ENCODE measurements at regions not wholly inside any gene's neighbourhood (a gene's known extent, or its start where the extent isn't known, plus 50 kb on each side); places are given as distances from the start of the nearest gene placed in this dataset.
"Not testable (repeated sequence)": the region's sequence is repeated elsewhere in the genome, so short reads cannot be mapped to it uniquely, and the experiment has no call there.

GRCh38 chr4:118410138-118410537, 57.3 kb upstream of the PRSS12 start:
- DNase-seq, result no peak

GRCh38 chr4:118417325-118417724, 64.5 kb upstream of the PRSS12 start:
- DNase-seq, result no peak

GRCh38 chr4:118417800-118418199, 65.0 kb upstream of the PRSS12 start:
- DNase-seq, result not testable (repeated sequence)

- DNase-seq, result not testable (repeated sequence)
Measured at GRCh38 chr4:118418396-118418795, 65.6 kb upstream of the PRSS12 start.

- not testable (repeated sequence) for DNase-seq
Measured at GRCh38 chr4:118419626-118420025, 66.8 kb upstream of the PRSS12 start.

GRCh38 chr4:118424062-118424461, 71.3 kb upstream of the PRSS12 start:
- not testable (repeated sequence) for DNase-seq

GRCh38 chr4:118428881-118429280, 76.1 kb upstream of the PRSS12 start:
- not testable (repeated sequence) for DNase-seq

GRCh38 chr4:118432359-118432758, 79.6 kb upstream of the PRSS12 start:
- DNase-seq, result not testable (repeated sequence)

GRCh38 chr4:118433612-118434375, 81.0 kb upstream of the PRSS12 start:
- not testable (repeated sequence) for DNase-seq

- DNase-seq, result not testable (repeated sequence)
Measured at GRCh38 chr4:118435415-118435814, 82.6 kb upstream of the PRSS12 start.

- not testable (repeated sequence) for DNase-seq
Measured at GRCh38 chr4:118442115-118442837, 89.5 kb upstream of the PRSS12 start.

- DNase-seq, result not testable (repeated sequence)
Measured at GRCh38 chr4:118447397-118447796, 94.6 kb upstream of the PRSS12 start.

GRCh38 chr4:118454857-118455256, 102.1 kb upstream of the PRSS12 start:
- not testable (repeated sequence) for DNase-seq

GRCh38 chr4:118461435-118461834, 108.6 kb upstream of the PRSS12 start:
- DNase-seq, result not testable (repeated sequence)

GRCh38 chr4:118465831-118466230, 113.0 kb upstream of the PRSS12 start:
- not testable (repeated sequence) for DNase-seq

- not testable (repeated sequence) for DNase-seq
Measured at GRCh38 chr4:118474001-118474626, 121.3 kb upstream of the PRSS12 start.

GRCh38 chr4:118474771-118475170, 122.0 kb upstream of the PRSS12 start:
- not testable (repeated sequence) for DNase-seq

GRCh38 chr4:118475901-118476300, 123.1 kb upstream of the PRSS12 start:
- DNase-seq, result not testable (repeated sequence)

GRCh38 chr4:118477826-118478225, 125.0 kb upstream of the PRSS12 start:
- not testable (repeated sequence) for DNase-seq

GRCh38 chr4:118485801-118486314, 133.1 kb upstream of the PRSS12 start:
- not testable (repeated sequence) for DNase-seq

- not testable (repeated sequence) for DNase-seq
Measured at GRCh38 chr4:118492963-118493362, 140.2 kb upstream of the PRSS12 start.

- not testable (repeated sequence) for DNase-seq
Measured at GRCh38 chr4:118494437-118494836, 141.6 kb upstream of the PRSS12 start.

- not testable (repeated sequence) for DNase-seq
Measured at GRCh38 chr4:118502967-118503366, 150.2 kb upstream of the PRSS12 start.

Data from cerebellar nuclear complex (tissue), 1 donor.